IMR-90 (cell line): ENCODE measurements at regions not wholly inside any gene's neighbourhood (a gene's known extent, or its start where the extent isn't known, plus 50 kb on each side); places are given as distances from the start of the nearest gene placed in this dataset.

ENCODE experiments used
- MAZ ChIP-seq: IDR thresholded peaks from 2 replicates; pipeline ENCODE4 v1.6.1; 2012; ENCODE audit warnings: low read depth, mild to moderate bottlenecking, low read length, improper control_type of control experiment, moderate library complexity, borderline replicate concordance
- RFX5 ChIP-seq: IDR thresholded peaks from 2 replicates; pipeline ENCODE4 v1.8.0; 2012; ENCODE audit warnings: low read depth, mild to moderate bottlenecking, low read length, moderate library complexity
- TF ChIP-seq, protein P1 (sequence below): conservative IDR thresholded peaks from 2 replicates; pipeline ENCODE4 v1.5.1; 2012; ENCODE audit warnings: mild to moderate bottlenecking, low read depth, low read length, improper control_type of control experiment

DNA sequence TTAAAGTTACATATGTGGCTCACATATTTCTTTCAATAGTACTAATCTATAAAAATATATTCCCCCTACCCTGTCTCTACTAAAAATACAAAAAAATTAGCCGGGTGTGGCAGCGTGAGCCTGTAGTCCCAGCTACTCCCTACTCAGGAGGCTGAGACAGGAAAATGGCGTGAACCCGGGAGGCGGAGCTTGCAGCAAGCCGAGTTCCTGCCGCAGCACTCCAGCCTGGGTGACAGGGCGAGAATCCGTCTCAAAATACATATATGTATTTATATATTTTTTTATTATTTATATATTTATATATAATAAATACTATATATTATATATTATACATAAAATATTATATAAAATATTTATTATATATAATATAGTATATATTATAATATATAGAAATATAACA, 69.7 kb upstream of the GRM3 start:
- TF ChIP-seq, protein P1, sequence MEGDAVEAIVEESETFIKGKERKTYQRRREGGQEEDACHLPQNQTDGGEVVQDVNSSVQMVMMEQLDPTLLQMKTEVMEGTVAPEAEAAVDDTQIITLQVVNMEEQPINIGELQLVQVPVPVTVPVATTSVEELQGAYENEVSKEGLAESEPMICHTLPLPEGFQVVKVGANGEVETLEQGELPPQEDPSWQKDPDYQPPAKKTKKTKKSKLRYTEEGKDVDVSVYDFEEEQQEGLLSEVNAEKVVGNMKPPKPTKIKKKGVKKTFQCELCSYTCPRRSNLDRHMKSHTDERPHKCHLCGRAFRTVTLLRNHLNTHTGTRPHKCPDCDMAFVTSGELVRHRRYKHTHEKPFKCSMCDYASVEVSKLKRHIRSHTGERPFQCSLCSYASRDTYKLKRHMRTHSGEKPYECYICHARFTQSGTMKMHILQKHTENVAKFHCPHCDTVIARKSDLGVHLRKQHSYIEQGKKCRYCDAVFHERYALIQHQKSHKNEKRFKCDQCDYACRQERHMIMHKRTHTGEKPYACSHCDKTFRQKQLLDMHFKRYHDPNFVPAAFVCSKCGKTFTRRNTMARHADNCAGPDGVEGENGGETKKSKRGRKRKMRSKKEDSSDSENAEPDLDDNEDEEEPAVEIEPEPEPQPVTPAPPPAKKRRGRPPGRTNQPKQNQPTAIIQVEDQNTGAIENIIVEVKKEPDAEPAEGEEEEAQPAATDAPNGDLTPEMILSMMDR, result no peak
- no peak for TF ChIP-seq RFX5
- TF ChIP-seq MAZ, result no peak
